ENCODE measurements at regions not wholly inside any gene's neighbourhood (a gene's known extent, or its start where the extent isn't known, plus 50 kb on each side); places are given as distances from the start of the nearest gene placed in this dataset.
"Not testable (repeated sequence)": the region's sequence is repeated elsewhere in the genome, so short reads cannot be mapped to it uniquely, and the experiment has no call there.

- DNase-seq, result no peak
Observed at GRCh38 chr4:117821834-117822233, 212.5 kb upstream of the NDST3 start.

- no peak for DNase-seq
Observed at GRCh38 chr4:117823388-117823787, 210.9 kb upstream of the NDST3 start.

GRCh38 chr4:117825600-117825999 is 208.7 kb upstream of the NDST3 start:
- DNase-seq, result no peak

- no peak for DNase-seq
Observed at GRCh38 chr4:117831060-117831683, 203.1 kb upstream of the NDST3 start.

GRCh38 chr4:117835566-117835965 is 198.7 kb upstream of the NDST3 start:
- DNase-seq, result no peak

DNA sequence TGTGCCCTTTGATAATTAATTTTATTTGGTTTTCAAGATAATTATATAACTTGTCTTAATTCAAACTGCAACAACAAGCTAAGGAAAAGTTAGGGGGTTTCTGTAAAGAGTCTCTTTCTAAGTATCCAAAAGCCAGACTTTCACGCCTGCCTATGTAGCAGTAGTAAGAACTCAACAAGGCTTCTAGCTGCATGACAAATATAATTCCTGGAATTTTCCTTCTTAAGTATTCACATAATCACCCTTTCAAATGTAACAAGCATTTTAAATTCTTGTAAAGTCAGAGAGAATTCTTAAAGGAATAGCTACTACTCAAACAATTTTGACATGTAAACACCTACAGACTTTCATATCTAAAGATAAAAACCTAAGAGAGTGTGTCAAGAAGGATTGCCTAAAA is 189.7 kb upstream of the NDST3 start:
- DNase-seq, result no peak

GRCh38 chr4:117845270-117845669 is 189.0 kb upstream of the NDST3 start:
- no peak for DNase-seq

- DNase-seq, result no peak
Observed at GRCh38 chr4:117847849-117848248, 186.4 kb upstream of the NDST3 start.

DNA sequence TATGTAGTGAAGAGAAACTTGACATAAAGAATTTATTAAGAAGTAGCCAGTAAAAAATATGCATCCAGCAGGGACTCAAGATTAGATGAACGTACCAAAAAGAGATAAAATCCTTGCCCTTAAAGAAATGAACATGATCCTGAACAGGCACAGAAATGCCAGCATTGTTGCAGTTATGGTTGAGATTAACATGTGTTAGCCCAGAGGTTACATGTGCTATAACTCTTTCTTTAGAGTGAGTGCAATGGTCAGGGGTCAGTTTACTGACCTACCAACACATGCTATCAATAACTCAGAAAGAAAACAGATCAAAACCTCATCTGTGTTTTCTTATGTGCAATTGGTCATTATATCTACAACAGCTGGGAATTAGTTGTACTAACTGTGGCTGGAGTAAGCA is 166.1 kb upstream of the NDST3 start:
- DNase-seq, result no peak

DNA sequence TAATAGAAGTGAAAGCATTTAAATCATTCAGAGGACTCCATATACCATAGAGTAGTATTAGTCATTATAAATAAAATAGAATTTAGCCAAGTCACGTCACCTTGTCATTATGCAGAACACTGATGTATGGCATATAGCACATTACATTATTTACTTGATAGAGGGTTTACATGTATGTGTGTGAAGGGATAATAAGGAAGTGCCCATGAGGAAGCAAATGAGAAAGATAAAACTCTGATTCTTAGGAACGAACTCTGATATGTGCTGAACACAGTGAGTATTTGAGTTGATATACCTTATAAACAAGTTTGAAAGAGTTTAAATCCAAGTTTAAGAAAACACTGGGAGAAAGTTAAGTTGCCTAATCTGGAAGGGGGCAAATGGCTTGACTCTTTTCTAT is 160.5 kb upstream of the NDST3 start:
- DNase-seq, result no peak

DNA sequence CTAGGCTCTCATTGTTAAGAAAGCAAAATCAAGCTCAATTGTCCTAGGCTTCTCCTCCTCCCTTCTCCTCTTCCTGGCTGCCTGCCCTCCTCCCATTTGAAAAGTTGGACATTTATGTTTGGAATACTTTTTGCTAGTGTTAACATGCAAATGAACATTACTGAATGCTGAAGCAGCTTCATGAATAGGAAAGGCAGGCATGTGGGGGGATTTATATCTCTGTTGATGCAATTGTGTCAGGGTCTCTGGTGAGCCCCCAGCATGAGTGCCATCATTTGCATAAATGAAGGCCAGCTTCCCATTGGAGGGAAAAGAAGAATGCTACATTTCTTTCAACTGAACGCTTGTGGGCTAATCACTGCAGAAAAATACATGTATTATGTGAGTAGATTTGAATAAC is 160.1 kb upstream of the NDST3 start:
- no peak for DNase-seq

GRCh38 chr4:117889978-117890377 is 144.3 kb upstream of the NDST3 start:
- DNase-seq, result no peak

DNA sequence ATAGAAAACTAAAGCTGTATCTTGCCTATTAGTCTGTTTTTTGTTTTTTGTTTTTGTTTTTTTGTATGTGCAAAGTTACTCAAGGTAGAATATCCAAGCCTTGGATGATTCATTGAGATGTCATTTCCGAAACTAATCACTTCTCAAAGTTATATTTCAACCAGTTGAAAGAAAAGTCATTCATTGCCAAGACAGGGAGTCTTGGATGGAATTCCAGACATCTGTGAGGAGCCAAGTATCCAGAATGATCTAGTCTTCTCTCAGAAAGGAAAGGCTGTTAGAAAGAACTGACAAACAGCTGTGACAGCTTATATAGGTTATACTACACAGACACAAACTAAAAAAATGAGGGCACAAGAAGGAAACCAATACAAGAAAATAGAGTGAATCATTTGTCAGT is 141.1 kb upstream of the NDST3 start:
- no peak for DNase-seq

GRCh38 chr4:117898496-117898895 is 135.8 kb upstream of the NDST3 start:
- no peak for DNase-seq

DNA sequence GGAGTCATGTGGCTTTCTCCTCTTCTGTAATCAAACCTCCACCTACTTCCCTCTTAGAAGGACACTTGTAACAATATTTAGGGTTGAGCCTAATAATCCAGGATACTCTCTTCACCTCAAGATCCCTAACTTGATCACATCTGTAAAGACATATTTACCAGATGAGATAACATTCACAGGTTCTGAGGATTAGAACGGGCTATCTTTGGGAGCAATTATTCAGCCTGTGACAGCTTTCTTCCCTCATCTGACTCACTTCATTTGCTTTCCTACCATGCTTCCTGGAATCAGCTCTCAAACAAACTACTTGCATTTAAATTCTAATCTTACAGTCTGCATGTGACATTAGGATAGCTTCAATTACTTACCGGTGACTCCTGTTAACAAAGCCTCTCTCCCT is 133.5 kb upstream of the NDST3 start:
- no peak for DNase-seq

DNA sequence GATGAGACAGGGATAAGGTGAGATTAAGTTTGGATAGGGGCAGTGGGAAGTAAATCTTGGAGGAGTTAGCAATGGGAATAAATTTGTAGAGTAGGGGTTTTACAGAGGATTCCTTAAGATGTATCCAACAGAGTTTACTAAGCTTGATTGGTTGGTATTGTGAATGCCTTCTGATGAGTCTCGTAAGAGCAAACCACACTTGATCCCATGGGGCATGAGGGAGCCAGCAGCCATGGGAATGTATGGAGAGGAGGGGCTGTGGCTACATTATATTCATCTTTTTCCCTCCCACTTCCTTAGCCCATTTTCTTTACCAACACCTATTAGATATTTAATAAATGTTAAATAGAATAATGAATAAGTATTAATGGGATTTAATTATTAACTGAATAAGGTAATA is 126.6 kb upstream of the NDST3 start:
- DNase-seq, result no peak

DNA sequence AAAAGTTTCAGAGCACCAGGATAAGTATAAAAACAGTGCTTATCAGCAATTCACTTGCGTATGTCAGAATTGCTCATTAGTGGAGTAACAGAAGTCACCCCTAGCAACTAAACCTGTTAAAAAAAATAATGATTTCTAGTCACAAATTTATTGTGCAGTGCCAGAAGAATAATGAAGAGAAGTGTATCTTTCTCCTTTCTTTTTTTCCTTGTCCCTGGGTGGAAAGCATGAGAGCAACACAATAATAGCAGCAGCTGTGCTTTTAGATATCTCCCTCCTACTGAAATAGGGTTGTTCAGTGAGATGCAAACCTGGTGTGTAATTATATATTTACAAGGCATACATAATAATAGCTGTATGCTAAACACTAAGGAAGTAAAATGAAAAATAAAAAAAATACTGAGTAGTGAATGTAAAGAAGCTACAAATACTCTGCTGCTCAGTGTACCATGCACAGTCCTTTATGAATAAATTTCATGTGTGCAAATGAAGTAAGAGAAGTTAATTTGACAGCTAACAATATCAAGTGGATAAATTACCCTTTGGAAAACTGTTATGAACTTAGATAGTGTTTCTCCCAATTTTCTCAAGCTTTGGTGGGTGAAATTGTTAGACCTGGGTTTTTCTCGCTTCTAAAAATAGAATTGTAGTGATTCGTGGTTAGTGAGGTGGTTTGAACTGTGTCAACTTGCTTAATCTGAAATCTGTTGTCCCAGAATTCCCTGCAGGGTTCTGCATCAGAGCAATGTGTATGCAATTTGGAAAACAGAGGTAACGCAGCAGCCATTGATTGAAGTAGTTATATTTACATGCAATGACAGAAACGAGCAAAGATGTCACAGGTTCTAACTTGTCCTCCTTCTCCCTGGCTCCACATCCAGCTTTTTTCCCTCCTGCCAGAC is 125.7 kb upstream of the NDST3 start:
- DNase-seq, result no peak

DNA sequence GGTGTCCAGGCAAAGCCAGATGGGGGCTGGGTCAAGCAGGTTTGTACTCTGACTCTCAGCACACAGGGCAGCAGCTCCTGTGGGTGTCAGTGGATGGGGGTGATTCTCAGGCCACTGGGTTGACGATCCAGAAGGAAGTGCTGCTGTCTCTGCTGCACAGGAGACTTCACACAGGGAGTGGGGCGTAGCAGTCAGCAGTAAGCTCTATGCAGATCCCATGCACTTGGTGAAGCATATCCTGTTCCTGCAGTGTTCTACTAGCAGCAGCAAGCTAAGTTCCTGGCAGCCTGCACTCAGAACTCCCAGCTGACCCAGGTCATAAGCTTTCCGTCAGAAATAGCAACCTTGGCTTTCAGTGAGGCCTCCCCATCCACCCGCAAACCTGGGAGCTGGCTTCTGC is 117.6 kb upstream of the NDST3 start:
- no peak for DNase-seq

GRCh38 chr4:117922311-117922710 is 112.0 kb upstream of the NDST3 start:
- DNase-seq, result not testable (repeated sequence)

DNA sequence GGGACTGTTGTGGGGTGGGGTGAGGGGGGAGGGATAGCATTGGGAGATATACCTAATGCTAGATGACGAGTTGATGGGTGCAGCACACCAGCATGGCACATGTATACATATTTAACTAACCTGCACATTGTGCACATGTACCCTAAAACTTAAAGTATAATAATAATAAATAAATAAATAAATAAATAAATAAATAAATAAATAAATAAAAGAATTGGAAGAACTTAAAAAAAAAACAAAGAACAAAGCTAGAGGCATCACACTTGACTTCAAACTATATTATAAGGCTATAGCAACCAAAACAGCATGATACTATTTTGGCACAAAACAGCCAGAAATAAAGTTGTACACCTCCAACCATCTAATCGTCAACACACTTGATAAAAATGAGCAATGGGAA is 106.5 kb upstream of the NDST3 start:
- not testable (repeated sequence) for DNase-seq

DNA sequence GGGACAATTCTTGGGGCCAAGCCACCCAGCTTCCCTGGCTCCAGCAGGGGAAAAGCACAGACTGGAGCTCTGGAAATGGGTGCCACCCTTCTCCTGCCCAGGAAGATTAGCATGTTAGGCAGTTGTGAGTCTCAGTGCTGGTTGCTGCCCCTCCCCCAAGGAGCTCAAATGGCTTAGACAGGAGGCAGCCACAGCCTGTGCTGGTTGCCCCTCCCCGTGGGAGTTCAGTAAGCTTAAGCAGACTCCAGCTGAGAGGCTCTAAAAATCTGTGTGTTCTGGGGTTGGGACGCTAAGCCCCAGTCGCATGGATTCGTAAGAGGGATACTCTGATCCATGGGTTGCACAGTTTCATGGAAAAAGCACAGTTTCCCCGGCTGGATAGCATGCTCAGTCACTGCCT is 92.7 kb upstream of the NDST3 start:
- no peak for DNase-seq

DNA sequence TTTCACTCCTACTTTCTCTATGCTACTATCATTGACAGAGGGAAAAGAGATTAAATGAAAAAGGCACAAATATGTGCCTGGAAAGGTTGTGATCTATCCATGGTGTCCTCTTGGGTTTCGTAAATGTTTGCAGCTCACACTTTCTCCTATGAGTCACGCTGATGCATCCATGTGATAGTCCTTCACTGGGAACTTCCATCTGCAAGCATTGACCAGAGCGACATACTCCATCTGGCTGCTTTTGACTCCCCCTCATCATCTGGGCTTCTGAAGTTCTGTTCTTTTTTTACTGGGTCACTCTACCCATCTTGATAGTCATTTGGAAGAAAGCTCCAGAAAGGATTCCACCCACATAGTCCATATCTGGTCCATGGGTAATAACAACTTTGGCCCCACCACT is 84.7 kb upstream of the NDST3 start:
- DNase-seq, result no peak

DNA sequence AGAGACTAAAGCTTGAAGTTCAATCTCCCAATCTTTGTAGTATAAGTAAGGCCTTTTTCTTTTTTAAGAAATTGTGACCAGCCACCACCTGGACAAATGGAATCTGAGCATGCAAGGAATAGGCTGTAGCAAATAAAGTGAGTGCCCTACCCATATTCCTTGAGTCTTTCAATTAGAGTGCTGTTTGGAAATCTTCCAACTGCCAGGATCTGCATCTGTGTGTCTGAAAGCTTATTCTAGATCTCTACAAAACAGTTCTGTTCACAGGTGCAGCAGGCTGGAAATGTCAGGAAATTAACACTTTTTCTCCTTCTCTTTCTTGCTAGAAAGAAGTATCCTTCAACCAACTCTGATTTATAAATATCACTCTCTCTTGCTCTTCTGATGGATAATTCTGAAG is 76.7 kb upstream of the NDST3 start:
- DNase-seq, result no peak

- DNase-seq, result no peak
Observed at GRCh38 chr4:117965622-117966021, 68.7 kb upstream of the NDST3 start.

DNA sequence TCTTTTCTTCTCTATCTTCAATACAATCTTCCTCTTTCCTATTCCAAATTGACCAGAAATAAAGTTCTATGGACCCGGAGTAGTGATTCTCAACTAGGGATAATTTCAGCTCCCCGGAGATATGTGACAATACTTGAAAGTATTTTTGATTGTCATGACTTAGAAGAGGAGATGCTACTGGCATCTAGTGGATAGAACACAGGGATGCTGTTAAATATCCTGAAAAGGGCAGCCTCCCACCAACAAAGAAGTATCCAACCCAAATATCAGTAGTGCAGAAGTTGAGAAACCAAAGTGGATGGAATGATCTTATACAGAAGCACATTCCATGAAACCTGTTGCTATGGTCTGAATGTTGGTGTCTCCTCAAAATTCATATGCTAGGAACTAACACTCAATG is 65.7 kb upstream of the NDST3 start:
- no peak for DNase-seq
